GM12891 (cell line): ENCODE measurements at regions not wholly inside any gene's neighbourhood (a gene's known extent, or its start where the extent isn't known, plus 50 kb on each side); places are given as distances from the start of the nearest gene placed in this dataset.

Experiments used
- PAX5 ChIP-seq: IDR thresholded peaks from 2 replicates; pipeline ENCODE4 v1.6.1; 2011; ENCODE audit warnings: low read length, moderate library complexity, mild to moderate bottlenecking; ENCODE audit not compliant: insufficient read depth, severe bottlenecking
- POLR2A ChIP-seq: IDR thresholded peaks from 2 replicates; pipeline ENCODE4 v1.6.1; 2011; ENCODE audit warnings: low read depth, low read length, control low read depth
- POLR2AphosphoS5 ChIP-seq: IDR thresholded peaks from 2 replicates; pipeline ENCODE4 v1.6.1; 2011; ENCODE audit warnings: low read depth, low read length, control low read depth
- POU2F2 ChIP-seq: IDR thresholded peaks from 2 replicates; pipeline ENCODE4 v1.6.1; 2011; ENCODE audit warnings: low read depth, mild to moderate bottlenecking, control low read depth, low read length, moderate library complexity
- SPI1 ChIP-seq: IDR thresholded peaks from 2 replicates; pipeline ENCODE4 v1.6.1; 2011; ENCODE audit warnings: low read depth, low read length, control low read depth
- TAF1 ChIP-seq: IDR thresholded peaks from 2 replicates; pipeline ENCODE4 v1.6.1; 2011; ENCODE audit warnings: low read depth, low read length, control low read depth

GRCh38 chr4:134045411-134045810 lies 156.2 kb downstream of the PABPC4L start:
- TF ChIP-seq POLR2AphosphoS5 (no peak), POLR2A (no peak), TAF1 (no peak), SPI1 (no peak), POU2F2 (no peak), PAX5 (no peak)
